ENCODE measurements at regions not wholly inside any gene's neighbourhood (a gene's known extent, or its start where the extent isn't known, plus 50 kb on each side); places are given as distances from the start of the nearest gene placed in this dataset.

GRCh38 chr13:82898586-82898985 lies 983.7 kb downstream of the SLITRK1 start:
- TF ChIP-seq REST (IDR thresholded peaks at IDR 0.05; ENCODE audit: insufficient replicate concordance, low read depth) = no peak
- TF ChIP-seq CTCF (IDR thresholded peaks at IDR 0.05; ENCODE audit: insufficient read depth, low read length) = no peak
- no peak for TF ChIP-seq SPI1 (IDR thresholded peaks at IDR 0.05; ENCODE audit: borderline replicate concordance, low read depth)
- no peak for TF ChIP-seq POLR2AphosphoS5 (IDR thresholded peaks at IDR 0.05; ENCODE audit: low read depth)
- no peak for TF ChIP-seq GABPA (IDR thresholded peaks at IDR 0.05; ENCODE audit: low read depth)
- H3K27me3 ChIP-seq (ENCODE audit: insufficient read depth, poor library complexity, severe bottlenecking) = no peaks in the 10 kb centered on the region
- no peak overlapping the region for H3K4me3 ChIP-seq (replicated peaks; ENCODE audit: insufficient read depth, low read length)
- no peak for DNase-seq (ENCODE audit: low read depth in 1 of 2, low spot score in 1 of 2)
- H3K27ac ChIP-seq (replicated peaks) = no peak overlapping the region

- Histone ChIP-seq H3K27me3 (ENCODE audit: insufficient read depth, poor library complexity, severe bottlenecking) (no peaks in the 10 kb centered on the region), H3K4me3 (replicated peaks; ENCODE audit: insufficient read depth, low read length) (no peak overlapping the region), H3K27ac (replicated peaks) (no peak overlapping the region)
- DNase-seq (ENCODE audit: low read depth in 1 of 2, low spot score in 1 of 2) = no peak
- TF ChIP-seq GABPA (IDR thresholded peaks at IDR 0.05; ENCODE audit: low read depth) = no peak
- no peak for TF ChIP-seq REST (IDR thresholded peaks at IDR 0.05; ENCODE audit: insufficient replicate concordance, low read depth)
- TF ChIP-seq CTCF (IDR thresholded peaks at IDR 0.05; ENCODE audit: insufficient read depth, low read length) = no peak
- TF ChIP-seq POLR2AphosphoS5 (IDR thresholded peaks at IDR 0.05; ENCODE audit: low read depth) = no peak
- no peak for TF ChIP-seq SPI1 (IDR thresholded peaks at IDR 0.05; ENCODE audit: borderline replicate concordance, low read depth)
These were observed 1002.4 kb downstream of the SLITRK1 start for GRCh38 chr13:82879921-82880320.

GRCh38 chr13:82878536-82878935 lies 1003.7 kb downstream of the SLITRK1 start:
- Histone ChIP-seq H3K4me3 (replicated peaks; ENCODE audit: insufficient read depth, low read length) (no peak overlapping the region), H3K27me3 (ENCODE audit: insufficient read depth, poor library complexity, severe bottlenecking) (no peaks in the 10 kb centered on the region), H3K27ac (replicated peaks) (no peak overlapping the region)
- TF ChIP-seq REST (IDR thresholded peaks at IDR 0.05; ENCODE audit: insufficient replicate concordance, low read depth) = no peak
- no peak for TF ChIP-seq GABPA (IDR thresholded peaks at IDR 0.05; ENCODE audit: low read depth)
- no peak for TF ChIP-seq CTCF (IDR thresholded peaks at IDR 0.05; ENCODE audit: insufficient read depth, low read length)
- no peak for TF ChIP-seq SPI1 (IDR thresholded peaks at IDR 0.05; ENCODE audit: borderline replicate concordance, low read depth)
- TF ChIP-seq POLR2AphosphoS5 (IDR thresholded peaks at IDR 0.05; ENCODE audit: low read depth) = no peak
- DNase-seq (ENCODE audit: low read depth in 1 of 2, low spot score in 1 of 2) = no peak

Data from HL-60 (cell line).